GM10266 (cell line): ENCODE measurements at regions not wholly inside any gene's neighbourhood (a gene's known extent, or its start where the extent isn't known, plus 50 kb on each side); places are given as distances from the start of the nearest gene placed in this dataset.

Experiments
- DNase-seq: peaks from one replicate; pipeline ENCODE4 v3.0.0; 2012; ENCODE audit errors: extremely low spot score
- TF ChIP-seq, protein P1 (sequence below): IDR thresholded peaks from 2 replicates; pipeline ENCODE4 v1.5.1; 2012; ENCODE audit warnings: mild to moderate bottlenecking, low read depth; ENCODE audit not compliant: control insufficient read depth, insufficient read depth; ENCODE audit errors: missing control alignments

DNA sequence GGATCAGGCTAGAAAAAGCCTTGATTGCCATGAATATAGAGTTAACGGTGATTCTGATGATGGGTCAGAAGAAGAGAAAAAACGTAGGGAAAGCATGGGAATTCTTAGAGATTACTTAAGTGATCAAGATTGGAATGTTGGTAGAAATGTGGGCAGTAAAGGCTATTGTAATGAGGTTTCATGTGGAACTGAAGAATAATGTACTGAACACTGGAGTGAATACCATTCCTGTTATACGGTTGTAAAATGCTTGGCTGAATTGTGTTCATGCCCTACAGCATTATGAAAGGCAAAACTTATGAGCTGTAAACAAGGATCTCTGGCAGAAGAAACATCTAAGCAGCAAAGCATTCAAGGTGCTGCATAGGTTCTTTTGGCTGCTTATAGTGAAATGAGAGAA, 414.1 kb upstream of the CBLB start:
- TF ChIP-seq, protein P1, sequence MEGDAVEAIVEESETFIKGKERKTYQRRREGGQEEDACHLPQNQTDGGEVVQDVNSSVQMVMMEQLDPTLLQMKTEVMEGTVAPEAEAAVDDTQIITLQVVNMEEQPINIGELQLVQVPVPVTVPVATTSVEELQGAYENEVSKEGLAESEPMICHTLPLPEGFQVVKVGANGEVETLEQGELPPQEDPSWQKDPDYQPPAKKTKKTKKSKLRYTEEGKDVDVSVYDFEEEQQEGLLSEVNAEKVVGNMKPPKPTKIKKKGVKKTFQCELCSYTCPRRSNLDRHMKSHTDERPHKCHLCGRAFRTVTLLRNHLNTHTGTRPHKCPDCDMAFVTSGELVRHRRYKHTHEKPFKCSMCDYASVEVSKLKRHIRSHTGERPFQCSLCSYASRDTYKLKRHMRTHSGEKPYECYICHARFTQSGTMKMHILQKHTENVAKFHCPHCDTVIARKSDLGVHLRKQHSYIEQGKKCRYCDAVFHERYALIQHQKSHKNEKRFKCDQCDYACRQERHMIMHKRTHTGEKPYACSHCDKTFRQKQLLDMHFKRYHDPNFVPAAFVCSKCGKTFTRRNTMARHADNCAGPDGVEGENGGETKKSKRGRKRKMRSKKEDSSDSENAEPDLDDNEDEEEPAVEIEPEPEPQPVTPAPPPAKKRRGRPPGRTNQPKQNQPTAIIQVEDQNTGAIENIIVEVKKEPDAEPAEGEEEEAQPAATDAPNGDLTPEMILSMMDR, result no peak
- no peak for DNase-seq

DNA sequence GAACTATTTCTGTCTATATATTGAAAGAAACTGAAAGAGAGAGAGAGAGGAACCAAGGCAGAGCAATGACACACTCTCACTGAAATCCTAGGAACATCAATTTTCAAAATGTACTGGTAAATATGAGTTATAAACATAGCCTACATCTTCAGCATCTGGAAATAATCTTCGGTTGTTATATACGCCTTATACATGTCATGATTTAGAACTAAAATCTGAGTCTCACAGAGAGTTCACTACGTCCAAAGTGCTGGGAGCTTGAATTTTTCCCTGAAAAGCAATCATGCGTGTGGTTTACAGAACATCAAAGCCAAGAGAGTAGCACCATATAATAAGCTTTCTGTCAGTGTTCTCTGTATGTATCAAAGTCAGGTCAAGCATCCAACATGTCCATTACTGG, 420.0 kb upstream of the CBLB start:
- TF ChIP-seq, protein P1, result no peak

DNA sequence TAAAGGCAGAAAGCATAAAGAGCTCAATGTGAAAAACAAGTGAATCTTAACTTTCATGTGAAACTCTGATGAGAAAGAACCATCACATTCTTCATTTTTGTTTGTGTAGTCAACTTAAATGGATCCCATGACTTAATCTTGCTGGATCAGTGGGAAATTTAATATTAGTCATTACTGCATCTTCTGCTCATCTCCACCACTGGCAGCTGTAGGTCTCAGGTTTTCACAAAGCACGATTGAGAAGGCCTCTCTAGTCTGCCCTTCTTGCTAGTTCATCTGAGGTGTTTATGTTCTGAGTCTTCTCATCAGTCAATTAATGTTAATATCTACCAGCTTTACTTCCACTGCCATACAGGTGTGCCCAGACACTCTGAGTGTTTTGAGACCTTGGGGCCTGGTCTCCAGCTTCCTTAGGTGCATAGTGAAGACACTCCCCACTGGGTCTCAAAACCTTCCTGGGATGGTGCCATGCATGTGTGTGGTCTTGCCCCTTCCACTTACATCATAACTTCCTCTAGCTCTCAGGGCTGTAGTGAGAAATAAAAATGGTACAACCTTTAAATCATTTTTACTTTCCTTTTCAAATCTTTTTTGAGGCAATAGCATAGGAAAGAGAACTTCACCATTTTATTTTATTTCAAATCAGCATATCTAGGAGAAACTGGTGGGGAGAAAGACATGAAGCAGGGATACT, 421.6 kb upstream of the CBLB start:
- TF ChIP-seq, protein P1, result no peak
- DNase-seq, result no peak

More for the DNA sequence above, 420.0 kb upstream of the CBLB start:
- no peak for DNase-seq

GRCh38 chr3:106293161-106293560, 424.3 kb upstream of the CBLB start:
- TF ChIP-seq, protein P1, result no peak
- DNase-seq, result no peak

DNA sequence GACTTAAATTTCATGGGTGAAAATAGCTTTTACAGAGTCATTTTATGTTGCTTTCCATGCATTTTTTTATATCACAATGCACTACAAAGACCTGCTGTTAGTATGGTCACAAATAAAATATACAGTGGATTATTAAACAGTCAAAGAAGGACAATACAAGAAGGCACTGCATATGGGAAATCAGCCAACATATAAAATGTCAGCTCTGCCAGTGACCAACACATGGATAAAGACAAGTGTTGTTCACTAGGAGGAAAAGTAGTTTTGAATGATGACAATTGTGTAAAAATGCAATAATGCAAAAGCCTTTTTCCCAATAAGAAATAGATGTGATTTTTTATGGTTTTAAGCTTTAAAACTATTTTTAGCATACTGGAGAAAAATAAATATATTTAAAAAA, 425.3 kb upstream of the CBLB start:
- DNase-seq, result no peak
- TF ChIP-seq, protein P1, result no peak

DNA sequence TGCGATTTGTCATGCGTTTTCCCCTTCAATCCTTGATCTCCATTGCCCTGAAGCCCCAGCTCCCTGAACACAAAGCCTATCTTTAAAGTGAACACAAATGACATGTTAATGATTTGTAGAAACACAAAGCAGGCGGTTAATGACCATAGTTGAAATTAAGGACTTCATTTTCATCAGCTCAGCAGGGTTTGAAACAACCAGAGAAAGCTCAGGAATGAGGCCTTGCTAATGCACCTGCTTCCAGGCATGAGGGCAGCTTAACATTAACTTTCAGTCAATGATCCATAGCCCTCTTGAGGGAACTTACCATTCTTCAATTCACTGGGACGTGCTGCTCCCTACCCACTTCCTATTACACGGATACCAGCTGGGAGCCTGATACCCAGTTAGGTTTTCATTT, 427.2 kb upstream of the CBLB start:
- no peak for DNase-seq
- TF ChIP-seq, protein P1, result no peak

DNA sequence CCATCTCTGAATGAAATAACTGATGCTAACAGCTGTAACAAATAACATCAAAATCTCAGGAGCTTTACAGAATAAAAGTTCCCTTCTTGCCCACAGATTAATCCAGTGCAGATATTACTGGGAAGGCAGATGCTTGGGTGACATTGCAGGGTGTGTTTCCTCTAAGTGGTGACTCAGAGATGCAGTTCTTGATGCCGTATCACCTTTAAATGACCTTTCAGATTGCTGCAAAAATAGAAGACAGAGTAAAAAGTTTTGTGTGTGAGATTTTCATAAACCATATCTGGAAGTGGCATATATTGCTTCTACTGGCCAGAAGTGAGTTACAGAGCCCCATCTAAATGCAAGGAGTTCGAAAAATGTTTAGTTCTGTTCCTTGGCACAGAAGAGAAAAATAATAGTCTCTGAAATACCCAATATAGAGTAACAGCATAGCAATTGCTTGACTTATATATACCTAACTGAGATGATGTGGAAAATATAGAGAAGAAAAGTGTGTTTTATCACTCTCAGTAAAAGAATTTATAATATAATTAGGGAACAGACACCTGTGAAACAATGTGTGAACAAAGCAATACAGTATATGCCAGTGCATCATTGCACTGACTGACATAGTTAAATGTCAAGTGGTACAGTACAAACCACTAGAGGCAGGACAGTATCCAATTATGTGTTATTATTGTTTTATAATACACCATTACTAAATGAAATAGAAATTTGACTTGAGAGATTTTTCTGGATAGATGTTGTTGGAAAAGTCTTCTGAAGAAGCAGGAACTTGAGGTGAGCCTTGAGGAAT, 430.7 kb upstream of the CBLB start:
- peak; percentile 18 for DNase-seq
- TF ChIP-seq, protein P1, result no peak
